ENCODE measurements at regions not wholly inside any gene's neighbourhood (a gene's known extent, or its start where the extent isn't known, plus 50 kb on each side); places are given as distances from the start of the nearest gene placed in this dataset.

DNA sequence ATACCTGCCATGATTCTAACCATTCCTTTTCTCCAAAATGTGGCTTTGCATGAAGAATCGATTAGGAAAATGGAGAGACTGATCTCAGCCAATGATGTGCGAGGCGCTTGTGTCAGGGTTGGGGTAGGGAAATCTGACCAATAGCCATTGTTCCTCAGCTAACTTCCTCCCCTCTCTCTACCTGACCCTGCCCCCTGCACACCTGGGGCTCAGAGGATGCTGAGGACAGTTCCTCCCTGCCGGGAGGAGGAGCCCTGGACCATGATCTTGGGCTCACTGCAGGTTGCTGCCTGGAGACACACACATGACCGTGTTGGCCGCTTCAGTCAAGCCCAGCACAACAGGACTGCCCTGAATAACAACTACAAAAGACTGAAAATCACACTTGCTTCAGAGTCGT is 119.8 kb upstream of the SFSWAP start:
- Histone ChIP-seq H3K4me3 (ENCODE audit: control insufficient read depth in 1 of 7, extremely low read depth in 1 of 7, insufficient read depth in 4 of 7, low read depth in 2 of 7, low read length in 6 of 7) (no peak overlapping the region), H3K36me3 (ENCODE audit: control insufficient read depth in 4 of 4, insufficient read depth in 4 of 4, low read length in 3 of 4) (no peaks in the 10 kb centered on the region), H3K4me1 (ENCODE audit: control extremely low read depth in 1 of 4, control insufficient read depth in 4 of 4, insufficient read depth in 4 of 4, low read length in 3 of 4) (peaks cover 0 to 6% (median 3%) of the 10 kb centered on the region in 4 experiments), H3K27me3 (replicated peaks in 2 of 5; ENCODE audit: control insufficient read depth in 4 of 5, insufficient read depth in 5 of 5, low read length in 4 of 5) (peaks cover 0 to 4% (median 0%) of the 10 kb centered on the region in 5 experiments), H3K9me3 (ENCODE audit: control extremely low read depth in 1 of 5, control insufficient read depth in 4 of 5, insufficient read depth in 2 of 5, low read depth in 1 of 5, low read length in 4 of 5) (peaks cover 0 to 19% (median 18%) of the 10 kb centered on the region in 5 experiments), H3K27ac (ENCODE audit: insufficient read depth in 1 of 2, low read depth in 1 of 2, low read length in 2 of 2, poor library complexity in 1 of 2, severe bottlenecking in 2 of 2) (no peak overlapping the region)
- ChIA-PET POLR2A (no interaction called here), CTCF (no interaction called here)
- DNase-seq = no peak
- 92% methylated on average over 7 of the region's 7 CpGs for WGBS (ENCODE audit: insufficient coverage)

DNA sequence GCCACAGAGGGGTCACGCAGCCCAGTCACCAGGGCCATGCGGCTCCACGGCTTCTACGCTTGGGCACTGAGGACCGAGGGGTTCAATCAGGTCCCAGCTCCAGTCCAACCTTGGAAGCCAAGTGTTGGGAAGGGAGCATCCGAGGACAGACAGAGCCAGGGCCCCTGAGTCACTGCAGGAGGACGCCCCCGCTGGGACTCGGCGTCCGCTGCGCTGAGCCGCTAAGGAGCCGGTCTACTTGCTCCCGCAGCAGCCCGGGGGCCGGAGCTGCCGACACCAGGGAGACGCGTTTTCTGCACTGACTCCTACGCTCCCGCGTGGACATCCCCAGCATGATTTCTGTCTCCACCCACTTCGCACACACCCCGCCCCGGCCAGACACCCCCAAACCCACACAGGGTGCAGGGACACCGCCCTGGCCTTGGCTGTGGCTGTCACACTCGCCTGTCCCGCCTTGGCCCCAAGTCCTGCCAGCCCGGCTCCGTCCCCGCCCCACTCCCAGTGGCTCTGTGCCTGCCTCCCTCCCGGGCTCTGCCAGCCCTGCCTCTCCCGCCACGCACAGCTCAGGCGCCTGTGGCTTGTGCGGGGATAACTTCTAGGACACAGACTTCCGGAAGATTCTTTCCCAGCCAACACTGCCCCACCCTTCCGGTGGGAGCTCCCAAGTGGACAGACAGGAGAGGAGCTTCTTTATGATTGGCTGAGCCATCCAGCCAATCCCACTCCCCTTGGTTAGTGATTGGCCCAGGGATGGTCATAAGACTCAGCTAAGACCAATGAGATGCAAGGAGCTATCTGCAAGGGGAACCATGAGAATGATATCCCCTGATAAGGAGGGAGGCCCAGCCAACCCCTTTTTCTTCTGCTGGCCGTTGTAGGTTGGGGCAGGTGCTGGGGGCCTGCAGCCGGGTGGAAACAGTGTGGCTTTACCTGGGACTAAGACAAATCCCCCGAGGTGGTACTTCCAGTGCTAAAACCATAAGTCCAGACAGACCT is 118.9 kb upstream of the SFSWAP start:
- no peak overlapping the region for H3K27ac ChIP-seq (ENCODE audit: insufficient read depth in 1 of 2, low read depth in 1 of 2, low read length in 2 of 2, poor library complexity in 1 of 2, severe bottlenecking in 2 of 2)
- H3K36me3 ChIP-seq (ENCODE audit: control insufficient read depth in 4 of 4, insufficient read depth in 4 of 4, low read length in 3 of 4) = no peaks in the 10 kb centered on the region
- DNase-seq = no peak
- peaks cover 0 to 10% (median 9%) of the 10 kb centered on the region in 5 experiments for H3K9me3 ChIP-seq (ENCODE audit: control extremely low read depth in 1 of 5, control insufficient read depth in 4 of 5, insufficient read depth in 2 of 5, low read depth in 1 of 5, low read length in 4 of 5)
- peaks cover 0 to 4% (median 0%) of the 10 kb centered on the region in 5 experiments for H3K27me3 ChIP-seq (replicated peaks in 2 of 5; ENCODE audit: control insufficient read depth in 4 of 5, insufficient read depth in 5 of 5, low read length in 4 of 5)
- CTCF ChIA-PET = interaction anchor here (0.5 to 1.5 kb wide), 2 partner anchors 26 to 248 kb away, joined by 3 read pairs; no protein-coding TSS in a partner anchor
- POLR2A ChIA-PET = interaction anchor here (0.6 to 1.8 kb wide), 3 partner anchors 12 to 502 kb away, joined by 3 to 5 read pairs (median 4); no protein-coding TSS in a partner anchor
- no peak overlapping the region for H3K4me3 ChIP-seq (ENCODE audit: control insufficient read depth in 1 of 7, extremely low read depth in 1 of 7, insufficient read depth in 4 of 7, low read depth in 2 of 7, low read length in 6 of 7)
- WGBS (ENCODE audit: insufficient coverage) = 99% methylated on average over 40 of the region's 42 CpGs
- peaks cover 0 to 6% (median 3%) of the 10 kb centered on the region in 4 experiments for H3K4me1 ChIP-seq (ENCODE audit: control extremely low read depth in 1 of 4, control insufficient read depth in 4 of 4, insufficient read depth in 4 of 4, low read length in 3 of 4)

DNA sequence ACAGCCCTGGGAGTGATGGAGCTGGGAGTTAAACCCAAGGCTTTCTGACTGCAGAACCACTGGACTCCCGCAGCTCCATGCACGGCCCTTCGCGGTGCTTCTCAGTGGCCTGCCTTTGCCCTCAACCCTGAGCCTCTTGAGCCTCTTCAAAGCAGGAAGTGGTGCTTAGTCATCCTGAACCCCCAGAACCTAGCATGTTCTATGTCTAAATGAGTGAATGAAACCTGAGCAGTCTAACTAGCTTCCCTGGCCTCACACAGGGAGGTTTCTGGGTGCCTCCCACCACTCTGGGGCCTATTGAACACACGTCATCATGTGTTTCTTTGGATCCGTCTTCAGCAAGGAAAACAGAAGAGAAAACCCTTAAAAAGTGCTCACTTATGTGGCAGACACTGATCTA is 117.9 kb upstream of the SFSWAP start:
- CTCF ChIA-PET = interaction anchor here (1.5 kb wide), 1 partner anchor 25 kb away, joined by 3 read pairs; no protein-coding TSS in a partner anchor
- peaks cover 0 to under 1% (median 0%) of the 10 kb centered on the region in 5 experiments for H3K9me3 ChIP-seq (ENCODE audit: control extremely low read depth in 1 of 5, control insufficient read depth in 4 of 5, insufficient read depth in 2 of 5, low read depth in 1 of 5, low read length in 4 of 5)
- peaks cover 0 to 6% (median 3%) of the 10 kb centered on the region in 4 experiments for H3K4me1 ChIP-seq (ENCODE audit: control extremely low read depth in 1 of 4, control insufficient read depth in 4 of 4, insufficient read depth in 4 of 4, low read length in 3 of 4)
- DNase-seq = peak; percentile 21 to 64 (median 63)
- H3K27ac ChIP-seq (ENCODE audit: insufficient read depth in 1 of 2, low read depth in 1 of 2, low read length in 2 of 2, poor library complexity in 1 of 2, severe bottlenecking in 2 of 2) = no peak overlapping the region
- no peaks in the 10 kb centered on the region for H3K36me3 ChIP-seq (ENCODE audit: control insufficient read depth in 4 of 4, insufficient read depth in 4 of 4, low read length in 3 of 4)
- peaks cover 0 to 4% (median 0%) of the 10 kb centered on the region in 5 experiments for H3K27me3 ChIP-seq (replicated peaks in 2 of 5; ENCODE audit: control insufficient read depth in 4 of 5, insufficient read depth in 5 of 5, low read length in 4 of 5)
- POLR2A ChIA-PET = interaction anchor here (0.6 to 1.8 kb wide), 3 partner anchors 11 to 503 kb away, joined by 3 to 5 read pairs (median 4); no protein-coding TSS in a partner anchor
- no peak overlapping the region for H3K4me3 ChIP-seq (ENCODE audit: control insufficient read depth in 1 of 7, extremely low read depth in 1 of 7, insufficient read depth in 4 of 7, low read depth in 2 of 7, low read length in 6 of 7)
- WGBS (ENCODE audit: insufficient coverage) = 41% methylated on average over 6 of the region's 6 CpGs

DNA sequence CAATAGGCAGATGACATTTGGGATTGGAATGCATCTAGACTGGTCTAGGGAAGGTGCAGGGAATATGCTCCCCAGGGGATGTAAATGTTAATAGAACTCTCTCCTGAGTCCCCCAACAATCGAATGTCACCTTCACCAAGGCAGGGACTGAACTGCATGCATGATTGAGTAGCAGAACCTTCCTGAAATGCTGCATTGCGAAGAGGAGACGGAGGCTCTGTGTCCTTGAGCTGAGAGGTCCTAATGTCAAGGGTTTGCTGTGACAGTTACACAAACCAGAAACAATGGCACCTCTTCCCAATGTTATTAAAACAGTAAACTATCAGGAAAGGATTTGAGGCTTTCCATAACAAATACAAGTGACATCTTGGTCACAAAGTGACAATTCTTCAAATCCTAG is 117.5 kb upstream of the SFSWAP start:
- 73% methylated on average over 2 of the region's 3 CpGs for WGBS (ENCODE audit: insufficient coverage)
- Histone ChIP-seq H3K27ac (ENCODE audit: insufficient read depth in 1 of 2, low read depth in 1 of 2, low read length in 2 of 2, poor library complexity in 1 of 2, severe bottlenecking in 2 of 2) (no peak overlapping the region), H3K27me3 (replicated peaks in 2 of 5; ENCODE audit: control insufficient read depth in 4 of 5, insufficient read depth in 5 of 5, low read length in 4 of 5) (peaks cover 0 to 4% (median 0%) of the 10 kb centered on the region in 5 experiments), H3K9me3 (ENCODE audit: control extremely low read depth in 1 of 5, control insufficient read depth in 4 of 5, insufficient read depth in 2 of 5, low read depth in 1 of 5, low read length in 4 of 5) (no peaks in the 10 kb centered on the region), H3K36me3 (ENCODE audit: control insufficient read depth in 4 of 4, insufficient read depth in 4 of 4, low read length in 3 of 4) (no peaks in the 10 kb centered on the region), H3K4me3 (ENCODE audit: control insufficient read depth in 1 of 7, extremely low read depth in 1 of 7, insufficient read depth in 4 of 7, low read depth in 2 of 7, low read length in 6 of 7) (no peak overlapping the region), H3K4me1 (ENCODE audit: control extremely low read depth in 1 of 4, control insufficient read depth in 4 of 4, insufficient read depth in 4 of 4, low read length in 3 of 4) (peaks cover 0 to 6% (median 3%) of the 10 kb centered on the region in 4 experiments)
- no peak for DNase-seq
- ChIA-PET CTCF (interaction anchor here (1.5 kb wide), 1 partner anchor 24 kb away, joined by 3 read pairs; no protein-coding TSS in a partner anchor), POLR2A (interaction anchor here (0.6 to 1.8 kb wide), 2 partner anchors 11 to 166 kb away, joined by 3 to 5 read pairs; no protein-coding TSS in a partner anchor)

DNA sequence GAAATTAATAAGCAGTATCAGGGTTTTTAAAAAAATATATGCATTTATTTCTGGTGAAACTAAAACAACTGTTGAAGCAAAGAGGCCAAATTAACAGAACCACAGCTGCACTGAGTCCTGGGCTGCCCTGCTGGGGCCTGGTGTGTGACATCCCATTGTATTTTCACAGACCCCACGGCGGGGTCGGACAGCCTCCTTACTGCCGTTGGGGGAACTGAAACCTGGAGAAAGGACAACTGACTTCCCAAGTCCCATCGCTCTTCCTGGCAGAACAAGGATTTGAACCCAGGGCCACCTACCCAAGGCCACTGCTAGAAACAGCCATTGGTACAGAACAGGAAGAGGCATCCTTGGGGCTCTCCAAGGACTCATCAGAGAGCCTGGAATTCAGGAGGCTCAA is 114.8 kb upstream of the SFSWAP start:
- H3K9me3 ChIP-seq (ENCODE audit: control extremely low read depth in 1 of 5, control insufficient read depth in 4 of 5, insufficient read depth in 2 of 5, low read depth in 1 of 5, low read length in 4 of 5) = no peaks in the 10 kb centered on the region
- H3K4me3 ChIP-seq (ENCODE audit: control insufficient read depth in 1 of 7, extremely low read depth in 1 of 7, insufficient read depth in 4 of 7, low read depth in 2 of 7, low read length in 6 of 7) = no peak overlapping the region
- H3K36me3 ChIP-seq (ENCODE audit: control insufficient read depth in 4 of 4, insufficient read depth in 4 of 4, low read length in 3 of 4) = no peaks in the 10 kb centered on the region
- H3K4me1 ChIP-seq (ENCODE audit: control extremely low read depth in 1 of 4, control insufficient read depth in 4 of 4, insufficient read depth in 4 of 4, low read length in 3 of 4) = peaks cover 0 to 6% (median 3%) of the 10 kb centered on the region in 4 experiments
- H3K27me3 ChIP-seq (replicated peaks in 2 of 5; ENCODE audit: control insufficient read depth in 4 of 5, insufficient read depth in 5 of 5, low read length in 4 of 5) = no peaks in the 10 kb centered on the region
- ChIA-PET POLR2A (no interaction called here), CTCF (no interaction called here)
- H3K27ac ChIP-seq (ENCODE audit: insufficient read depth in 1 of 2, low read depth in 1 of 2, low read length in 2 of 2, poor library complexity in 1 of 2, severe bottlenecking in 2 of 2) = no peak overlapping the region
- WGBS (ENCODE audit: insufficient coverage) = 100% methylated on average over 1 of the region's 5 CpGs
- no peak for DNase-seq

DNA sequence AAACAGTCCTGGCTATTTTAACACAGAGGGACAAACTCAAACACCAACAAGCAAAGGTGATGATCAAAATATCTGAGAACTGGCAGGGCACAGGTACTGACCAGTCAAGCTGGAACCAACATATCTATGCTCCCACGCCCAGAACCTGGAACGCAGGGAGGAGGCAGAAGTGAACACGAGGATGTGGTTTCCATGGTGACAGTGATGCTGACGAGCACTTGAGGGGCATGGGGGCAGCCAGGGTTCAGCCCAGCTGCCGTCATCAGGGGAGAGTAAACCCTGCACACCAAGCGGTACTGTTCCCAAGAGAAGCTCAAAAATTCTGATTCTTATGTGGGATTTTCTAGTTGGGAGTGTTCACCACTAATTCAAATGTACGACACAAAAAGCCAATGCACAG is 113.6 kb upstream of the SFSWAP start:
- POLR2A ChIA-PET = no interaction called here
- H3K4me3 ChIP-seq (ENCODE audit: control insufficient read depth in 1 of 7, extremely low read depth in 1 of 7, insufficient read depth in 4 of 7, low read depth in 2 of 7, low read length in 6 of 7) = no peak overlapping the region
- H3K27me3 ChIP-seq (replicated peaks in 2 of 5; ENCODE audit: control insufficient read depth in 4 of 5, insufficient read depth in 5 of 5, low read length in 4 of 5) = no peaks in the 10 kb centered on the region
- CTCF ChIA-PET = no interaction called here
- DNase-seq = no peak
- WGBS (ENCODE audit: insufficient coverage) = 85% methylated on average over 5 of the region's 7 CpGs
- H3K9me3 ChIP-seq (ENCODE audit: control extremely low read depth in 1 of 5, control insufficient read depth in 4 of 5, insufficient read depth in 2 of 5, low read depth in 1 of 5, low read length in 4 of 5) = no peaks in the 10 kb centered on the region
- no peaks in the 10 kb centered on the region for H3K36me3 ChIP-seq (ENCODE audit: control insufficient read depth in 4 of 4, insufficient read depth in 4 of 4, low read length in 3 of 4)
- H3K27ac ChIP-seq (ENCODE audit: insufficient read depth in 1 of 2, low read depth in 1 of 2, low read length in 2 of 2, poor library complexity in 1 of 2, severe bottlenecking in 2 of 2) = no peak overlapping the region
- H3K4me1 ChIP-seq (ENCODE audit: control extremely low read depth in 1 of 4, control insufficient read depth in 4 of 4, insufficient read depth in 4 of 4, low read length in 3 of 4) = peaks cover 0 to 6% (median 3%) of the 10 kb centered on the region in 4 experiments

DNA sequence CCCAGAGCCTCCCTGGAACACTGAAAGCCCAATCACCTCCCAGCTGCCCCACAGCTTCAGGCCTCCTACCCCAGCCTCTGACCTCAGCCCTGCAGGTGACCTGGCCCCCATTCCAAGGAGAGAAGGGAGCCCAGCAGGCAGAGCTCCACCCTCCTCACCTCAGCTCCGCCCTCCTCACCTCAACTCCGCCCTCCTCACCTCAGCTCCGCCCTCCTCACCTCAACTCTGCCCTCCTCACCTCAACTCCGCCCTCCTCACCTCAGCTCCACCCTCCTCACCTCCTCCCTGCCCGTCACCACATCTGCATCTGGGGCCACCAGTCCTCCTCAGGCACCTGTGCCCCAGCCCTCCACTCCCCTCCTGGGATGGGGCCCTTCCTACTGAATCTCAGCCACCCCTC is 112.2 kb upstream of the SFSWAP start:
- Histone ChIP-seq H3K27ac (ENCODE audit: insufficient read depth in 1 of 2, low read depth in 1 of 2, low read length in 2 of 2, poor library complexity in 1 of 2, severe bottlenecking in 2 of 2) (no peak overlapping the region), H3K4me3 (ENCODE audit: control insufficient read depth in 1 of 7, extremely low read depth in 1 of 7, insufficient read depth in 4 of 7, low read depth in 2 of 7, low read length in 6 of 7) (no peak overlapping the region), H3K36me3 (ENCODE audit: control insufficient read depth in 4 of 4, insufficient read depth in 4 of 4, low read length in 3 of 4) (no peaks in the 10 kb centered on the region), H3K27me3 (replicated peaks in 2 of 5; ENCODE audit: control insufficient read depth in 4 of 5, insufficient read depth in 5 of 5, low read length in 4 of 5) (no peaks in the 10 kb centered on the region), H3K4me1 (ENCODE audit: control extremely low read depth in 1 of 4, control insufficient read depth in 4 of 4, insufficient read depth in 4 of 4, low read length in 3 of 4) (peaks cover 0 to 11% (median 8%) of the 10 kb centered on the region in 4 experiments), H3K9me3 (ENCODE audit: control extremely low read depth in 1 of 5, control insufficient read depth in 4 of 5, insufficient read depth in 2 of 5, low read depth in 1 of 5, low read length in 4 of 5) (no peaks in the 10 kb centered on the region)
- WGBS (ENCODE audit: insufficient coverage) = 94% methylated on average over 2 of the region's 5 CpGs
- POLR2A ChIA-PET = no interaction called here
- DNase-seq = no peak
- CTCF ChIA-PET = no interaction called here
